Spleen (tissue), 11 donors: ENCODE measurements at regions not wholly inside any gene's neighbourhood (a gene's known extent, or its start where the extent isn't known, plus 50 kb on each side); places are given as distances from the start of the nearest gene placed in this dataset.
A peak's percentile ranks its signal among the peaks of the same experiment; 100 is the strongest.
"Not testable (repeated sequence)": the region's sequence is repeated elsewhere in the genome, so short reads cannot be mapped to it uniquely, and the experiment has no call there.

Experiments used
- DNase-seq: peaks from one replicate; pipeline ENCODE4 v3.0.0-alpha.2; 2020
- H3K27ac ChIP-seq, 8 donors: fragments of 200-600 bp; sonication (generic) in 7 of 8; 1 replicate in 4 of 8; 2 replicates in 4 of 8; pipeline versions ENCODE4 v1.5.0 to v1.8.0; 2016 to 2021; ENCODE audit warnings: inconsistent platforms in 4 of 8, mild to moderate bottlenecking in 4 of 8, moderate library complexity in 1 of 8
- H3K27me3 ChIP-seq, 7 donors: fragments of 200-600 bp; sonication (generic) in 6 of 7; replicated peaks in 1 of 7; 1 replicate in 4 of 7; 2 replicates in 3 of 7; pipeline versions ENCODE4 v1.5.0 to v1.8.0; 2016 to 2021; ENCODE audit warnings: inconsistent platforms in 3 of 7, mild to moderate bottlenecking in 1 of 7
- H3K36me3 ChIP-seq, 6 donors: fragments of 200-600 bp; sonication (generic) in 5 of 6; 1 replicate in 4 of 6; 2 replicates in 2 of 6; pipeline versions ENCODE4 v1.5.0 to v1.8.0; 2016 to 2021; ENCODE audit warnings: inconsistent platforms in 2 of 6
- H3K4me1 ChIP-seq, 6 donors: fragments of 200-600 bp; sonication (generic) in 5 of 6; 1 replicate in 3 of 6; 2 replicates in 3 of 6; pipeline versions ENCODE4 v1.5.0 to v1.8.0; 2016 to 2021; ENCODE audit warnings: inconsistent platforms in 3 of 6
- H3K4me3 ChIP-seq, 8 donors: fragments of 200-600 bp; sonication (generic) in 7 of 8; 1 replicate in 4 of 8; 2 replicates in 4 of 8; pipeline versions ENCODE4 v1.5.0 to v1.8.0; 2016 to 2021; ENCODE audit warnings: inconsistent platforms in 4 of 8, mild to moderate bottlenecking in 4 of 8, moderate library complexity in 2 of 8
- H3K9me3 ChIP-seq, 8 donors: fragments of 200-600 bp; sonication (generic) in 7 of 8; 1 replicate in 4 of 8; 2 replicates in 4 of 8; pipeline versions ENCODE4 v1.5.0 to v1.8.0; 2016 to 2021; ENCODE audit warnings: inconsistent platforms in 4 of 8
- CTCF ChIP-seq, 11 experiments: fragments of 200-600 bp in 7 of 11; fragments of 450-650 bp in 4 of 11; sonication (generic) in 4 of 11; IDR thresholded peaks in 8 of 11; conservative IDR thresholded peaks in 3 of 11; 1 replicate in 7 of 11; 2 replicates in 4 of 11; pipeline versions ENCODE4 v1.4.0 to v1.8.0; 2016 to 2021; ENCODE audit warnings: antibody characterized with exemption in 11 of 11, inconsistent platforms in 4 of 11, mild to moderate bottlenecking in 1 of 11
- POLR2A ChIP-seq, 3 donors: fragments of 450-650 bp; IDR thresholded peaks; one replicate each; pipeline ENCODE4 v1.5.1; 2017; ENCODE audit warnings: antibody characterized with exemption in 3 of 3, mild to moderate bottlenecking in 1 of 3
- POLR2AphosphoS5 ChIP-seq, 3 donors: sonication (generic); formaldehyde crosslinking; IDR thresholded peaks; one replicate each; pipeline ENCODE4 v1.5.1; 2017; ENCODE audit warnings: antibody characterized with exemption in 3 of 3
- WGBS, 5 donors: extraction: QIAGEN DNeasy Blood & Tissue Kit in 3 of 5; methylation state at CpG; one replicate each; pipeline versions ENCODE4 v1.1.5 to v1.1.7; 2013 to 2018; 5-methylcytosine and 5-hydroxymethylcytosine counted together
- intact Hi-C: fragments of 100-400 bp; cut with DNase I; formaldehyde crosslinking; loops from one replicate; pipeline ENCODE4 v1.15.0; 2023; ENCODE audit warnings: low total_unique reads
- donor health status: healthy with polysubstance abuse.
- donor health status: DM: no; HTN: no; CAD: no; lungs with moderate emphysema.
- donor health status: DM: no; HTN: no; CAD: no.
- donor health status: Bipolar disorder and iron deficiency.
- donor health status: healthy.
- donor health status: DM: no; HTN: no; CAD: no.
- donor health status: DM: yes; HTN: yes; CAD: no.

DNA sequence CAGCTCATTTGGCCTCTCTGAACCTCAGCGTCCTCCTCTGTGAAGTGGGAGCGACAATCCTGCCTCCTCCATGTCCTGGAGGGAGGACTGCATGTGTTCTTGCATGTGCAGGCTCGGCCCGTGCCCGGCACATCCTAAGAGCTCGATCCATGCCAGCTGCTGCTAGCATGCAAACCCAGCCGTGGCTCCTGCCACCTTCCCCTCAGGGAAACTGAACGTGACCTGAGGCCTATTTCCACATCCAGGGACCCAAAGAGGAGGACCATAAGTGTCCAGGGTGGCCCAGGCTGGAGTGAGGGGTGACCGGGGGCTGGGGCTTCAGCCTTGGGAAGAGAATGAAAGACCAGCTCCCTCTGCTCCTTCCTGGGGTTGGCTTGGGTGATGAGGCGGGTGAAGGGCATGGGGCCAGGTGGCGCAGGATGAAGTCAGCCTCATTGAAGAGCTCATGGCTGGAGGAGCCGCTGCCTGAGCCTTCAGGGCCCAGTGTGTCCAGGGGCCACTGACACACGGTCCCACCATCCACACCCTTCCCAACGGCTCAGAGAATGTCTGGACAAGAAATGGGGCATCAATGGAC is 115.7 kb upstream of the AKAP13 start:
- H3K4me3 ChIP-seq, H3K4me1 ChIP-seq, H3K27ac ChIP-seq, intact Hi-C loops, H3K9me3 ChIP-seq, H3K36me3 ChIP-seq, H3K27me3 ChIP-seq: not testable (repeated sequence)
- peak; percentile 67 for DNase-seq
- WGBS, 5 donors, result 64 to 87% (median 85%) methylated on average over 9 to 14 of the region's 14 CpGs

- H3K4me3 ChIP-seq, intact Hi-C loops, H3K27ac ChIP-seq, H3K9me3 ChIP-seq, H3K36me3 ChIP-seq, DNase-seq, H3K4me1 ChIP-seq, H3K27me3 ChIP-seq: not testable (repeated sequence)
- 86 to 98% (median 90%) methylated on average over 4 to 12 of the region's 24 CpGs; no CpG with 5 or more reads in 2 of the 5 donors for WGBS, 5 donors
These were observed 113.1 kb upstream of the AKAP13 start for GRCh38 chr15:85267158-85267857.

GRCh38 chr15:85274315-85275050 is 105.9 kb upstream of the AKAP13 start:
- 86 to 93% (median 91%) methylated on average over 14 of the region's 14 CpGs for WGBS, 5 donors
- no peaks in the 10 kb centered on the region for H3K36me3 ChIP-seq
- no peaks in the 10 kb centered on the region for H3K4me1 ChIP-seq
- TF ChIP-seq POLR2AphosphoS5 (IDR thresholded peaks at IDR 0.05), result no peak
- TF ChIP-seq POLR2A (IDR thresholded peaks at IDR 0.05), result no peak
- TF ChIP-seq CTCF (IDR thresholded peaks at IDR 0.05 in 8 of 11, conservative IDR thresholded peaks at IDR 0.05 in 3 of 11), result no peak
- no peak for DNase-seq
- no peak overlapping the region for H3K4me3 ChIP-seq
- no peak overlapping the region for H3K27ac ChIP-seq
- no peaks in the 10 kb centered on the region for H3K9me3 ChIP-seq
- intact Hi-C loops, result no loop called here
- no peaks in the 10 kb centered on the region for H3K27me3 ChIP-seq

GRCh38 chr15:85276508-85276907 is 103.9 kb upstream of the AKAP13 start:
- no peaks in the 10 kb centered on the region for H3K4me1 ChIP-seq
- no peaks in the 10 kb centered on the region for H3K27me3 ChIP-seq
- 82 to 93% (median 90%) methylated on average over 4 of the region's 4 CpGs for WGBS, 5 donors
- H3K36me3 ChIP-seq, result no peaks in the 10 kb centered on the region
- no peak for DNase-seq
- no peak overlapping the region for H3K4me3 ChIP-seq
- H3K27ac ChIP-seq, result no peak overlapping the region
- TF ChIP-seq POLR2A (IDR thresholded peaks at IDR 0.05) (no peak), CTCF (IDR thresholded peaks at IDR 0.05 in 8 of 11, conservative IDR thresholded peaks at IDR 0.05 in 3 of 11) (no peak), POLR2AphosphoS5 (IDR thresholded peaks at IDR 0.05) (no peak)
- intact Hi-C loops, result no loop called here
- no peaks in the 10 kb centered on the region for H3K9me3 ChIP-seq

DNA sequence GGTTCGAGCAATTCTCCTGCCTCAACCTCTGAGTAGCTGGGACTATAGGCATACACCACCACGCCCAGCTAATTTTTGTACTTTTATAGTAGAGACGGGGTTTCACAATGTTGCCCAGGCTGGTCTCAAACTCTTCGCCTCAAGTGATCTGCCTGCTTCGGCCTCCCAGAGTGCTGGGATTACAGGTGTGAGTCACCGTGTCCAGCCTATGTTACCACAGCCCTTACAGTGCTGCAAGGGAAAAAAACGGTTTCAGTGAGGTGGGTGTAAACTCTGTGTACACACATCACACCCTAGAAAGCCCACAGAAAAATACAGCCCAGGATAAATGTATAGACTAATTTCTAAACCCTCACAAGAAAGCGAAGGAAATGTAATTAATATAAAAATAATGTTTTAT is 103.5 kb upstream of the AKAP13 start:
- Histone ChIP-seq H3K27me3 (no peaks in the 10 kb centered on the region), H3K9me3 (no peaks in the 10 kb centered on the region), H3K4me3 (no peak overlapping the region), H3K36me3 (no peaks in the 10 kb centered on the region), H3K4me1 (no peaks in the 10 kb centered on the region), H3K27ac (no peak overlapping the region)
- DNase-seq, result no peak
- intact Hi-C loops, result no loop called here
- 90 to 95% (median 94%) methylated on average over 8 of the region's 8 CpGs for WGBS, 5 donors
- TF ChIP-seq POLR2AphosphoS5 (IDR thresholded peaks at IDR 0.05) (no peak), CTCF (IDR thresholded peaks at IDR 0.05 in 8 of 11, conservative IDR thresholded peaks at IDR 0.05 in 3 of 11) (no peak), POLR2A (IDR thresholded peaks at IDR 0.05) (no peak)
